Panc1 (cell line): ENCODE measurements at regions not wholly inside any gene's neighbourhood (a gene's known extent, or its start where the extent isn't known, plus 50 kb on each side); places are given as distances from the start of the nearest gene placed in this dataset.

Experiments
- ATAC-seq: fragments of 200-7000 bp; cut with Tn5 transposase; 2 replicates; pipeline ENCODE4 v1.9.1; 2020; ENCODE audit warnings: mild to moderate bottlenecking, moderate library complexity
- BruUV-seq: library from RNA; stranded (reverse); fragments of 400-500 nt; replicated peaks from 2 replicates; lab custom pipeline; 2021; lab: Mats Ljungman, UMichigan
- CTCF ChIA-PET: fragments of 300-600 bp; sonication (Branson Sonifier 250); formaldehyde crosslinking; loops from one replicate; lab custom pipeline; 2022; ENCODE audit warnings: antibody characterized with exemption; lab: Charles Lee
- POLR2A ChIA-PET: fragments of 300-600 bp; sonication (Branson Sonifier 250); formaldehyde crosslinking; loops from one replicate; lab custom pipeline; 2022; ENCODE audit warnings: antibody characterized with exemption; lab: Charles Lee
- DNase-seq: peaks from one replicate; pipeline ENCODE4 v3.0.0-alpha.2; 2010; ENCODE audit warnings: low read depth, low spot score
- H3K27ac ChIP-seq: 2 replicates; pipeline ENCODE4 v1.5.1; 2011; ENCODE audit warnings: mild to moderate bottlenecking, low read length, inconsistent platforms
- H3K27me3 ChIP-seq: fragments of 200-500 bp; sonication (Bioruptor generic); 2 replicates; pipeline ENCODE4 v1.6.0; 2014; ENCODE audit warnings: low read length, inconsistent platforms; ENCODE audit not compliant: control insufficient read depth, insufficient read depth
- H3K36me3 ChIP-seq: fragments of 200-500 bp; sonication (Bioruptor generic); 2 replicates; pipeline ENCODE4 v1.5.1; 2014; ENCODE audit warnings: inconsistent platforms, mild to moderate bottlenecking, low read length, moderate library complexity; ENCODE audit not compliant: control insufficient read depth, insufficient read depth
- H3K4me1 ChIP-seq: 2 replicates; pipeline ENCODE4 v1.5.1; 2011; ENCODE audit warnings: inconsistent platforms, mild to moderate bottlenecking, low read length, moderate library complexity; ENCODE audit not compliant: control insufficient read depth, insufficient read depth
- H3K4me3 ChIP-seq, 2 experiments: 2 replicates each; pipeline ENCODE4 v1.5.1; 2011 to 2012; ENCODE audit warnings: low read depth in 2 of 2, low read length in 2 of 2, mild to moderate bottlenecking in 2 of 2, inconsistent platforms in 1 of 2, moderate library complexity in 1 of 2
- H3K9me3 ChIP-seq: fragments of 200-500 bp; sonication (Bioruptor generic); 2 replicates; pipeline ENCODE4 v1.5.1; 2014; ENCODE audit warnings: low read depth, mild to moderate bottlenecking, inconsistent platforms, low read length, moderate library complexity; ENCODE audit not compliant: control insufficient read depth, insufficient read depth
- POLR2AphosphoS5 ChIP-seq: IDR thresholded peaks from 2 replicates; pipeline ENCODE4 v1.6.1; 2012; ENCODE audit warnings: mild to moderate bottlenecking, low read depth, low read length, moderate library complexity
- SIN3A ChIP-seq: IDR thresholded peaks from 2 replicates; pipeline ENCODE4 v1.6.1; 2012; ENCODE audit warnings: low read depth, mild to moderate bottlenecking, low read length, moderate library complexity, borderline replicate concordance; ENCODE audit not compliant: insufficient read depth
- TCF7L2 ChIP-seq: IDR thresholded peaks from 2 replicates; pipeline ENCODE4 v1.6.1; 2011; ENCODE audit warnings: mild to moderate bottlenecking, low read depth, low read length, inconsistent platforms
- in situ Hi-C: cut with HindIII; loops from 2 replicates; pipeline ENCODE4 v1.10.0; 2016; ENCODE audit warnings: low sequenced_read_pairs, low pct_unique_long_range_greater_than_20kb
- intact Hi-C: fragments of 100-400 bp; cut with micrococcal nuclease; formaldehyde crosslinking; loops from one replicate; pipeline ENCODE4 v1.10.0; 2022; ENCODE audit not compliant: unreplicated experiment
- TF ChIP-seq, protein P1 (sequence below): fragments of 450-650 bp; IDR thresholded peaks from 2 replicates; pipeline ENCODE4 v1.5.1; 2017; ENCODE audit warnings: mild to moderate bottlenecking
- TF ChIP-seq, protein P2 (sequence below), 2 experiments: IDR thresholded peaks; 2 replicates each; pipeline ENCODE4 v1.6.1; 2011 to 2012; ENCODE audit warnings: low read depth in 2 of 2, control low read depth in 1 of 2, low read length in 1 of 2, mild to moderate bottlenecking in 1 of 2, moderate library complexity in 1 of 2; ENCODE audit not compliant: insufficient read depth in 1 of 2

GRCh38 chr1:47631411-47631995, 193.7 kb downstream of the FOXD2 start:
- TF ChIP-seq, protein P1, sequence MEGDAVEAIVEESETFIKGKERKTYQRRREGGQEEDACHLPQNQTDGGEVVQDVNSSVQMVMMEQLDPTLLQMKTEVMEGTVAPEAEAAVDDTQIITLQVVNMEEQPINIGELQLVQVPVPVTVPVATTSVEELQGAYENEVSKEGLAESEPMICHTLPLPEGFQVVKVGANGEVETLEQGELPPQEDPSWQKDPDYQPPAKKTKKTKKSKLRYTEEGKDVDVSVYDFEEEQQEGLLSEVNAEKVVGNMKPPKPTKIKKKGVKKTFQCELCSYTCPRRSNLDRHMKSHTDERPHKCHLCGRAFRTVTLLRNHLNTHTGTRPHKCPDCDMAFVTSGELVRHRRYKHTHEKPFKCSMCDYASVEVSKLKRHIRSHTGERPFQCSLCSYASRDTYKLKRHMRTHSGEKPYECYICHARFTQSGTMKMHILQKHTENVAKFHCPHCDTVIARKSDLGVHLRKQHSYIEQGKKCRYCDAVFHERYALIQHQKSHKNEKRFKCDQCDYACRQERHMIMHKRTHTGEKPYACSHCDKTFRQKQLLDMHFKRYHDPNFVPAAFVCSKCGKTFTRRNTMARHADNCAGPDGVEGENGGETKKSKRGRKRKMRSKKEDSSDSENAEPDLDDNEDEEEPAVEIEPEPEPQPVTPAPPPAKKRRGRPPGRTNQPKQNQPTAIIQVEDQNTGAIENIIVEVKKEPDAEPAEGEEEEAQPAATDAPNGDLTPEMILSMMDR = no peak
- TF ChIP-seq POLR2AphosphoS5 (no peak), SIN3A (no peak), TCF7L2 (no peak)
- TF ChIP-seq, protein P2, sequence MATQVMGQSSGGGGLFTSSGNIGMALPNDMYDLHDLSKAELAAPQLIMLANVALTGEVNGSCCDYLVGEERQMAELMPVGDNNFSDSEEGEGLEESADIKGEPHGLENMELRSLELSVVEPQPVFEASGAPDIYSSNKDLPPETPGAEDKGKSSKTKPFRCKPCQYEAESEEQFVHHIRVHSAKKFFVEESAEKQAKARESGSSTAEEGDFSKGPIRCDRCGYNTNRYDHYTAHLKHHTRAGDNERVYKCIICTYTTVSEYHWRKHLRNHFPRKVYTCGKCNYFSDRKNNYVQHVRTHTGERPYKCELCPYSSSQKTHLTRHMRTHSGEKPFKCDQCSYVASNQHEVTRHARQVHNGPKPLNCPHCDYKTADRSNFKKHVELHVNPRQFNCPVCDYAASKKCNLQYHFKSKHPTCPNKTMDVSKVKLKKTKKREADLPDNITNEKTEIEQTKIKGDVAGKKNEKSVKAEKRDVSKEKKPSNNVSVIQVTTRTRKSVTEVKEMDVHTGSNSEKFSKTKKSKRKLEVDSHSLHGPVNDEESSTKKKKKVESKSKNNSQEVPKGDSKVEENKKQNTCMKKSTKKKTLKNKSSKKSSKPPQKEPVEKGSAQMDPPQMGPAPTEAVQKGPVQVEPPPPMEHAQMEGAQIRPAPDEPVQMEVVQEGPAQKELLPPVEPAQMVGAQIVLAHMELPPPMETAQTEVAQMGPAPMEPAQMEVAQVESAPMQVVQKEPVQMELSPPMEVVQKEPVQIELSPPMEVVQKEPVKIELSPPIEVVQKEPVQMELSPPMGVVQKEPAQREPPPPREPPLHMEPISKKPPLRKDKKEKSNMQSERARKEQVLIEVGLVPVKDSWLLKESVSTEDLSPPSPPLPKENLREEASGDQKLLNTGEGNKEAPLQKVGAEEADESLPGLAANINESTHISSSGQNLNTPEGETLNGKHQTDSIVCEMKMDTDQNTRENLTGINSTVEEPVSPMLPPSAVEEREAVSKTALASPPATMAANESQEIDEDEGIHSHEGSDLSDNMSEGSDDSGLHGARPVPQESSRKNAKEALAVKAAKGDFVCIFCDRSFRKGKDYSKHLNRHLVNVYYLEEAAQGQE (IDR thresholded peaks at IDR 0.05; ENCODE audit: insufficient read depth in 1 of 2, low read depth in 2 of 2, low read length in 1 of 2) = no peak
- no TSS peak for BruUV-seq
- no peaks in the 10 kb centered on the region; the same call in 1 of the 2 replicates for H3K27me3 ChIP-seq
- H3K4me3 ChIP-seq = no peak overlapping the region
- intact Hi-C loops = no loop called here
- POLR2A ChIA-PET = no interaction called here
- ATAC-seq = no peak
- DNase-seq = no peak
- no peaks in the 10 kb centered on the region for H3K36me3 ChIP-seq
- no peak overlapping the region for H3K27ac ChIP-seq
- H3K9me3 ChIP-seq = no peaks in the 10 kb centered on the region
- H3K4me1 ChIP-seq = no peaks in the 10 kb centered on the region
- CTCF ChIA-PET = no interaction called here
- in situ Hi-C loops = no loop called here

DNA sequence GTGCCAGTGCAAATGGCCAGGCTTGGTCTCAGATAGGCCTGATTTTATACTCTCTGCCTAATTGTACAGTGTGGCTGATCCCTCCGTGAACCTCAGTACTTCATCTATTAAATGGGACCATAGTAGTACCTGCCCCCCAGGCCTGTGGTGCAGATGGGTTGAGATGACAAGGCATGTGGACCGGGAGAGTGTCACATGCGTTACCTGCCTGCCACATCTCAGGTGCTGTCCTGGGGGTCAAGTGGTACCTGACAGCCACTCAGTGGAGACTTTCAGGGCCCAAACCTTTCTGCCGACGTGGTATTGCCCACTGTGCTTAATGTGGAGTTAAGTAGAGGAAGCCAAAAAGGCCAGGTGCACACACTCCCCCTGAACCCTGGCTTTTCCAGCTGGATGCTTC, 197.3 kb downstream of the FOXD2 start:
- ChIA-PET CTCF (interaction anchor here (0.5 kb wide), 1 partner anchor 29 kb away, joined by 5 read pairs; no protein-coding TSS in a partner anchor), POLR2A (no interaction called here)
- Histone ChIP-seq H3K27ac (no peak overlapping the region), H3K27me3 (no peaks in the 10 kb centered on the region; the same call in 1 of the 2 replicates), H3K4me3 (no peak overlapping the region), H3K9me3 (no peaks in the 10 kb centered on the region), H3K4me1 (no peaks in the 10 kb centered on the region), H3K36me3 (no peaks in the 10 kb centered on the region)
- BruUV-seq = no TSS peak
- ATAC-seq (no peak), DNase-seq (no peak)
- TF ChIP-seq, protein P1 = no peak
- TF ChIP-seq TCF7L2 (no peak), SIN3A (no peak), POLR2AphosphoS5 (no peak)
- TF ChIP-seq, protein P2 (IDR thresholded peaks at IDR 0.05; ENCODE audit: insufficient read depth in 1 of 2, low read depth in 2 of 2, low read length in 1 of 2) = no peak
- intact Hi-C loops = no loop called here
- in situ Hi-C loops = no loop called here
